ENCODE measurements at regions not wholly inside any gene's neighbourhood (a gene's known extent, or its start where the extent isn't known, plus 50 kb on each side); places are given as distances from the start of the nearest gene placed in this dataset.

DNA sequence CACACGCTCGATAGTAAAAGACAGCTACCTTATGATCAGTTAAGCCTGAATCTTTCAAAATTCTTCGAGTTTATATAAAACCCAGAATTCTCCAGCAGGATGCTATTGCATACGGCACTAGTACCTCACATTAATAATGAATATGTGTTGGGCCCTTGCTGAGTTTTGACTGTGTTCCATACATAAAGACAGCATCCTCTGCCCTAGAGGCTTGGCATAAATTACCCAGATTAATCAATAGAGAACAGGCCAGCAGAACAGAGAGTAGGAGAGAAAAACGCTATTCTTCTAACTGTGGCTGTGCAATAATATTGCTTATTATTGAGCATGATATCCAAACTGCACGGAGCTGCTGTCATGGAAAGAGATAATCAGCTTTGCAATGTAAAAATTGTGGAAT, 194.3 kb downstream of the SOX11 start:
- no peak overlapping the region for H3K4me3 ChIP-seq (ENCODE audit: low read length)
- TF ChIP-seq, protein P1, sequence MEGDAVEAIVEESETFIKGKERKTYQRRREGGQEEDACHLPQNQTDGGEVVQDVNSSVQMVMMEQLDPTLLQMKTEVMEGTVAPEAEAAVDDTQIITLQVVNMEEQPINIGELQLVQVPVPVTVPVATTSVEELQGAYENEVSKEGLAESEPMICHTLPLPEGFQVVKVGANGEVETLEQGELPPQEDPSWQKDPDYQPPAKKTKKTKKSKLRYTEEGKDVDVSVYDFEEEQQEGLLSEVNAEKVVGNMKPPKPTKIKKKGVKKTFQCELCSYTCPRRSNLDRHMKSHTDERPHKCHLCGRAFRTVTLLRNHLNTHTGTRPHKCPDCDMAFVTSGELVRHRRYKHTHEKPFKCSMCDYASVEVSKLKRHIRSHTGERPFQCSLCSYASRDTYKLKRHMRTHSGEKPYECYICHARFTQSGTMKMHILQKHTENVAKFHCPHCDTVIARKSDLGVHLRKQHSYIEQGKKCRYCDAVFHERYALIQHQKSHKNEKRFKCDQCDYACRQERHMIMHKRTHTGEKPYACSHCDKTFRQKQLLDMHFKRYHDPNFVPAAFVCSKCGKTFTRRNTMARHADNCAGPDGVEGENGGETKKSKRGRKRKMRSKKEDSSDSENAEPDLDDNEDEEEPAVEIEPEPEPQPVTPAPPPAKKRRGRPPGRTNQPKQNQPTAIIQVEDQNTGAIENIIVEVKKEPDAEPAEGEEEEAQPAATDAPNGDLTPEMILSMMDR (IDR thresholded peaks at IDR 0.05; ENCODE audit: insufficient read depth, low read depth, low read length, missing control alignments), result no peak
- no peak for DNase-seq (ENCODE audit: low read depth)

DNA sequence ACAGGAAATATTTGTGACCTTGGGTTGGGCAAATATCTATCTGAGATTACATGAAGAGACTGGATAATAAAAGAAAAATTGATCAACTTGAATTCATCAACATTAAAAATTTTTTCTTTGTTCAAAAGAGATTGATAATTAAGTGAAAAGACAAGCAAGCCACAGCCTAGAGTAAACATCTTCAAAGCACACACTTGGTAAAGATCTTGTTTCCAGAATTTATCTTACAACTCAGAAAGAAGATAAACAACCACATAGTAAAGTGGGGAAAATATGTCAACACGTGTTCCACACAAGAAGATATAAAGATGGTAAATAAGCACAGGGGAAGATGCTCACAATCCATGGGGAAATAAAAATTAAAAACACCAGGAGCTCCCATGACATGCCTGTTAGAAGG, 195.9 kb downstream of the SOX11 start:
- no peak overlapping the region for H3K4me3 ChIP-seq (ENCODE audit: low read length)
- TF ChIP-seq, protein P1 (IDR thresholded peaks at IDR 0.05; ENCODE audit: insufficient read depth, low read depth, low read length, missing control alignments), result no peak
- DNase-seq (ENCODE audit: low read depth), result no peak

DNA sequence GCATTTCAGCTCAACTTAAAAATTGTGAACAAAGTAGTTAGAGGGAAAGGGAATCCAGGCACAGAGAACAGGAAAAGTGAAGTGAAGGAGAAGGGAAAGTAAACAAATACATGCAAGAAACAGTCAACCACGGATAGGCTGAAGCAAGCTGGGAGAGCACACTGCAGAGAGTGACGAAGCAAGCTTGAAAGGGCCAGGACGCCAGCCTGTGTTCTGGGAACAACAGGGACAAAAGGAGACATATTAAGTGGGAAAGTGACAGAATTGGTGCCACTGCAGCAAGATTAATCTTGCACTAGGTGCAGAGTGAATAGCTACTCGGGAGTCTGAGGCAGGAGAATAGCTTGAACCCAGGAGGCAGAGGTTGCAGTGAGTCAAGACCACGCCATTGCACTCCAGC, 197.3 kb downstream of the SOX11 start:
- DNase-seq (ENCODE audit: low read depth), result no peak
- TF ChIP-seq, protein P1 (IDR thresholded peaks at IDR 0.05; ENCODE audit: insufficient read depth, low read depth, low read length, missing control alignments), result no peak
- no peak overlapping the region for H3K4me3 ChIP-seq (ENCODE audit: low read length)

DNA sequence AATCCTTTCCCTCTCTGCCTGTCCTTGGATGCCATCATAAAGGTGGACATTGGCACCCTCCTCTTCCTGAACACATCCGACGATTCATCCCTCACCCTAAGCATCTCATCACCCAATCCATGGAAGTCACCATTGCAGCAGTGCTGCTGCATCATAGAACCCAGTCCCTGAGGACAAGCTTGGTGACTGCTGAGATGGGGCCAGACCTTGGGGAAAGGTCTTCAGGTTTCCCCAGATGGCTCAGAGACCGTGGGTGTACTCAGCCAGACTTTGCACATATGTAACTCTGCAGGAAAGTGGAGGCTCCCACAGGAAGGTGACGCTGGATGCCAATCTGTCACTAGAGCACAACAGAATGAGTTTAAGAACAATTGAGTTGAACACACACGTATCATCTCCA, 202.2 kb downstream of the SOX11 start:
- no peak for DNase-seq (ENCODE audit: low read depth)
- TF ChIP-seq, protein P1 (IDR thresholded peaks at IDR 0.05; ENCODE audit: insufficient read depth, low read depth, low read length, missing control alignments), result no peak
- no peak overlapping the region for H3K4me3 ChIP-seq (ENCODE audit: low read length)

DNA sequence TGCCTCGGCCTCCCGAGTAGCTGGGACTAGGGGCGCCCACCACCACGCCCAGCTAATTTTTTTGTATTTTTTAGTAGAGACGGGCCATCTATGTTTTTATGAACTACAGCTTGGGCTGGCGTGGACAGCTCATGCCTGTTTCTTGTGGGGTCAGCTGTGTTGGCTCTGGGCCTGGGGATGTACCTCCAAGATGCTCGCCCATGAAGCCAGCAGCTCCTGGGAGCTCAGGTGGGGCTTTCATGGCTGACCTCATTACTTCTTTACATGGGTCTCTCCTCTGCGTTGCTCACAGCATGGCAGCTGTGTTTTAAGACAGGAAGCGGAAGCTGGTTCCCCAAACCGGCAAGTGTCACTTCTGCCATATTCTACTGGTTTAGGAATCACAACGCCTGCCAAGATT, 203.1 kb downstream of the SOX11 start:
- H3K4me3 ChIP-seq (ENCODE audit: low read length), result no peak overlapping the region
- no peak for DNase-seq (ENCODE audit: low read depth)
- TF ChIP-seq, protein P1 (IDR thresholded peaks at IDR 0.05; ENCODE audit: insufficient read depth, low read depth, low read length, missing control alignments), result no peak

DNA sequence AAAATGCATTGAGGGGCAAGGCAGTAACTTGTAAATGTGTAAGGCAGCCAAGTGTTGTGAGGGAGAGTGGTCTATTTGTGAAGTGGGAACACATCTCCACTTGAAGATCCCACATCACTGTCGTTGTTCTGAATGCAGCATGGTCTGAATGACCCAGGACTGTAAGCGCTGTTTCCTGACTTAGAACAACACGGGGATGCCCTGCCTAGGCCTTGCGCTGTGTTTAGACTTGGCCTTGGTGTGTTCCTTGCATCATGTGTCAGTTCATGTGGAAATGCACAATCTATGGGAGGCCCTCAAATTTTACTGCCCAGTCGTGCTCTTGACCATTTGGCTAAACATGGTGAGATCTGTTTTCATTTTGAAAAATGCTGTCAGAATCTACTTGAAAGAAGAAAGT, 205.1 kb downstream of the SOX11 start:
- TF ChIP-seq, protein P1 (IDR thresholded peaks at IDR 0.05; ENCODE audit: insufficient read depth, low read depth, low read length, missing control alignments), result no peak
- no peak overlapping the region for H3K4me3 ChIP-seq (ENCODE audit: low read length)
- no peak for DNase-seq (ENCODE audit: low read depth)

DNA sequence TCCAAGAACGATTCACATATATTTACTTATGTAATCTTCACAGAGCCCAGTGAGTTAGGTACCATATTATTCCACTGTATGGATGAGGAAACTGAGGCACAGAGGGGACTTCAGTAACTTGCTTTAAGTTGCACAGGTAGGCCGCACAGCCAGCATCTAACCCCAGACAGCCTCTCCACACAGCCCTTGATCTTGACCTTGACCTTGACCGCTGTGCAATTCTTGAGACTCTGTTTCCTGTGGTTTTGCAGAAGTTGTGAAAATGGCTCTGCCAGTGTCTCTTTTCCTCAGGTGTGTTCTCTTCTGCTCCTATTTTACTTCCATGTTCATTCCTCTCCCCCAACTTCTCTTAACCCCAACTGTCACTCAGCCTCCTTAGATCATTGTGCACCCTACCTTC, 206.5 kb downstream of the SOX11 start:
- no peak for DNase-seq (ENCODE audit: low read depth)
- TF ChIP-seq, protein P1 (IDR thresholded peaks at IDR 0.05; ENCODE audit: insufficient read depth, low read depth, low read length, missing control alignments), result no peak
- H3K4me3 ChIP-seq (ENCODE audit: low read length), result no peak overlapping the region
